ENCODE measurements at regions not wholly inside any gene's neighbourhood (a gene's known extent, or its start where the extent isn't known, plus 50 kb on each side); places are given as distances from the start of the nearest gene placed in this dataset.

GRCh38 chr5:51859624-51860023 is 476.4 kb downstream of the ISL1 start:
- TF ChIP-seq EZH2 (IDR thresholded peaks at IDR 0.05; ENCODE audit: borderline replicate concordance, control insufficient read depth, low read depth, low read length), result no peak
- TF ChIP-seq BMI1 (IDR thresholded peaks at IDR 0.05; ENCODE audit: borderline replicate concordance), result no peak
- TF ChIP-seq ESRRA (IDR thresholded peaks at IDR 0.05; ENCODE audit: low read length), result no peak
- TF ChIP-seq SMAD1 (IDR thresholded peaks at IDR 0.05; ENCODE audit: low read depth, partially characterized antibody), result no peak
- no peak for TF ChIP-seq POLR2AphosphoS5 (IDR thresholded peaks at IDR 0.05; ENCODE audit: low read length)
- TF ChIP-seq NR2C2 (IDR thresholded peaks at IDR 0.05; ENCODE audit: borderline replicate concordance, control insufficient read depth, insufficient read length, low read depth), result no peak
- no peak for TF ChIP-seq REST (IDR thresholded peaks at IDR 0.05; ENCODE audit: low read depth, low read length)
- no peak for TF ChIP-seq POLR2A (IDR thresholded peaks at IDR 0.05; ENCODE audit: low read depth, low read length)
- no peak for TF ChIP-seq RFX5 (IDR thresholded peaks at IDR 0.05; ENCODE audit: low read depth, low read length)
- TF ChIP-seq CTCF (IDR thresholded peaks at IDR 0.05 in 2 of 3, conservative IDR thresholded peaks at IDR 0.05 in 1 of 3; ENCODE audit: control insufficient read depth in 2 of 3, extremely low read depth in 1 of 3, insufficient read depth in 1 of 3, low read depth in 3 of 3, low read length in 3 of 3), result no peak
- TF ChIP-seq RELB (IDR thresholded peaks at IDR 0.05; ENCODE audit: low read depth), result no peak
- no peak for TF ChIP-seq ATF3 (IDR thresholded peaks at IDR 0.05; ENCODE audit: borderline replicate concordance, extremely low read depth, low read depth, low read length)
- no peak for TF ChIP-seq SIN3A (IDR thresholded peaks at IDR 0.05; ENCODE audit: low read depth, low read length)

Measured in GM12878 (cell line).